Kidney (tissue), 13 donors: ENCODE measurements at regions not wholly inside any gene's neighbourhood (a gene's known extent, or its start where the extent isn't known, plus 50 kb on each side); places are given as distances from the start of the nearest gene placed in this dataset.

Experiments
- DNase-seq, 5 donors: peaks; one replicate each; pipeline ENCODE4 v3.0.0-alpha.2; 2013 to 2020
- FAIRE-seq: peaks from 2 replicates; lab custom pipeline; 2012; peaks lifted over from hg19 to GRCh38; lab: Jason Lieb, UNC
- H3K27ac ChIP-seq, 2 donors: one replicate each; pipeline ENCODE4 v1.7.0; 2013; ENCODE audit warnings: low read depth in 2 of 2, low read length in 2 of 2, inconsistent platforms in 1 of 2
- H3K27me3 ChIP-seq: one replicate; pipeline ENCODE4 v1.7.1; 2013; ENCODE audit warnings: low read length, inconsistent platforms; ENCODE audit not compliant: control insufficient read depth, insufficient read depth
- H3K36me3 ChIP-seq, 3 donors: one replicate each; pipeline versions ENCODE4 v1.7.0 to v1.7.1; 2013; ENCODE audit warnings: low read length in 3 of 3, control low read depth in 1 of 3, inconsistent platforms in 1 of 3; ENCODE audit not compliant: insufficient read depth in 3 of 3, control insufficient read depth in 2 of 3
- H3K4me1 ChIP-seq, 3 donors: one replicate each; pipeline versions ENCODE4 v1.7.0 to v1.7.1; 2013; ENCODE audit warnings: low read length in 3 of 3, inconsistent platforms in 1 of 3, low read depth in 1 of 3; ENCODE audit not compliant: control insufficient read depth in 2 of 3, insufficient read depth in 2 of 3
- H3K4me3 ChIP-seq, 3 donors: one replicate each; pipeline versions ENCODE4 v1.7.0 to v1.8.1; 2013; ENCODE audit warnings: low read length in 3 of 3, control low read depth in 1 of 3, inconsistent platforms in 1 of 3
- H3K9ac ChIP-seq, 3 donors: one replicate each; pipeline versions ENCODE4 v1.7.0 to v1.7.1; 2013; ENCODE audit warnings: low read length in 3 of 3, control low read depth in 1 of 3, inconsistent platforms in 1 of 3
- H3K9me3 ChIP-seq, 3 donors: one replicate each; pipeline versions ENCODE4 v1.7.0 to v1.7.1; 2013; ENCODE audit warnings: low read length in 3 of 3, control low read depth in 1 of 3, inconsistent platforms in 1 of 3; ENCODE audit not compliant: control insufficient read depth in 2 of 3, insufficient read depth in 1 of 3
- CTCF ChIP-seq: IDR thresholded peaks from 3 replicates; pipeline ENCODE4 v1.5.1; 2012; ENCODE audit warnings: mild to moderate bottlenecking, moderate library complexity, borderline replicate concordance; ENCODE audit not compliant: insufficient read depth; ENCODE audit errors: extremely low read depth
- intact Hi-C: fragments of 100-400 bp; cut with DNase I; formaldehyde crosslinking; loops from one replicate; pipeline ENCODE4 v1.11.1; 2022
- donor health status: control.
- donor health status: control.
- donor health status: control.
- donor health status: control.
- donor health status: control.
- donor health status: DM: yes; HTN: yes; CAD: no.
- donor health status: Normal renal cell carcinoma (clear cell type).

DNA sequence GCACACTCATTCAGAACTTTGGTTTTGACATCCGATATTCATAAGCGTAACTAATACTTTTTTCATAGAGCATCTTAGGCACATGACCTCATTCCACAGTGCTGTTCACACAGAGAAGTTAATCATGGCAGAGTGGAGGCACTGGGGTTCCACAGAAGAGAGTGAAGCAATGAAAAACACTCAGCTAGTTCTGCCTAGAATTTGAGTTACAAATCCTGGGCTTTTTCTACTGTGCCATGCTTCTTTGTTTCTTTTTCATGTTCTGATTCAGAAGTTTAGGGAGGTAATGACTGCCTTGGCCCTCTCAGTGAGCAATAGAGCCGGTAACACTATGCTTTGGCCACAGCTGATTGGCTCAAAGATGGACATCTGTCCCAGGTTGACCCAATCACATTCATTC is 176.1 kb upstream of the MITF start:
- FAIRE-seq (no peak), DNase-seq (no peak)
- H3K27ac ChIP-seq: no peak overlapping the region
- H3K9ac ChIP-seq: no peak overlapping the region
- no peaks in the 10 kb centered on the region for H3K36me3 ChIP-seq
- no peaks in the 10 kb centered on the region for H3K27me3 ChIP-seq
- TF ChIP-seq CTCF: no peak
- H3K4me1 ChIP-seq: no peaks in the 10 kb centered on the region
- no peaks in the 10 kb centered on the region for H3K9me3 ChIP-seq
- intact Hi-C loops: no loop called here
- H3K4me3 ChIP-seq: no peak overlapping the region

DNA sequence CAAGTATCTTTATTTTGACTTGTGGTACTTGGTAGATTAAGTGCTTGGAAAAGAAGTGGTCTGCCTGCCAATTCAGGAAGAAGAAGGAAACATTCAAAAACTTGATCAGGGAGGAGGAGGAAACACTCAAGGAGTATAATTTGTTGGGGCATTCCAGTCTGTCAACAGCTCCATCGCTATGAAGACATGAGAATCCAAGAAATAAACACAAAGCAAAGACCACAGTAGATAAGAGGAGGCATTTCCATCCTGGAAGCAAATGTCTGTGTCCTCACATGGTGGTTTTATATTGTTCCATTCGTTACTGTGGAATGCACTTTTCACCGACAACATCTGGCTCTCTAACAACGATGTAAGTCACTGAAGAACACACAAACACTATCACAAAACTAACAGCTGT is 176.1 kb upstream of the FRMD4B start:
- DNase-seq: peak in 1 of 5 donors; percentile 35

GRCh38 chr3:69560818-69561217 is 174.9 kb upstream of the FRMD4B start:
- no peak overlapping the region for H3K4me3 ChIP-seq
- H3K36me3 ChIP-seq: no peaks in the 10 kb centered on the region
- FAIRE-seq (no peak), DNase-seq (no peak)
- H3K9ac ChIP-seq: no peak overlapping the region
- no peaks in the 10 kb centered on the region for H3K27me3 ChIP-seq
- TF ChIP-seq CTCF: no peak
- no peak overlapping the region for H3K27ac ChIP-seq
- intact Hi-C loops: no loop called here
- no peaks in the 10 kb centered on the region for H3K9me3 ChIP-seq
- H3K4me1 ChIP-seq: no peaks in the 10 kb centered on the region

More for the DNA sequence above, 176.1 kb upstream of the FRMD4B start:
- Histone ChIP-seq H3K4me1 (no peaks in the 10 kb centered on the region), H3K27ac (no peak overlapping the region), H3K36me3 (no peaks in the 10 kb centered on the region), H3K9ac (no peak overlapping the region), H3K27me3 (no peaks in the 10 kb centered on the region), H3K9me3 (no peaks in the 10 kb centered on the region), H3K4me3 (no peak overlapping the region)
- TF ChIP-seq CTCF: no peak
- FAIRE-seq: no peak
- intact Hi-C loops: no loop called here

GRCh38 chr3:69560116-69560515 is 174.2 kb upstream of the FRMD4B start:
- Histone ChIP-seq H3K4me3 (no peak overlapping the region), H3K27me3 (no peaks in the 10 kb centered on the region), H3K4me1 (no peaks in the 10 kb centered on the region), H3K27ac (no peak overlapping the region), H3K9ac (no peak overlapping the region), H3K36me3 (no peaks in the 10 kb centered on the region), H3K9me3 (no peaks in the 10 kb centered on the region)
- TF ChIP-seq CTCF: no peak
- no peak for DNase-seq
- intact Hi-C loops: no loop called here
- no peak for FAIRE-seq
